SK-N-SH (cell line): ENCODE measurements at regions not wholly inside any gene's neighbourhood (a gene's known extent, or its start where the extent isn't known, plus 50 kb on each side); places are given as distances from the start of the nearest gene placed in this dataset.

Experiments used
- GABPA ChIP-seq: IDR thresholded peaks from 2 replicates; pipeline ENCODE4 v1.4.0; 2012; ENCODE audit warnings: low read depth, mild to moderate bottlenecking
- IRF3 ChIP-seq: fragments of 150-350 bp; IDR thresholded peaks from 2 replicates; pipeline ENCODE4 v1.6.1; 2016; ENCODE audit warnings: mild to moderate bottlenecking, low read depth, low read length
- MXI1 ChIP-seq: IDR thresholded peaks from 2 replicates; pipeline ENCODE4 v1.6.1; 2012; ENCODE audit warnings: mild to moderate bottlenecking, low read depth, low read length, improper control_type of control experiment
- NRF1 ChIP-seq: IDR thresholded peaks from 2 replicates; pipeline ENCODE4 v1.6.1; 2012; ENCODE audit warnings: low read depth, mild to moderate bottlenecking, low read length
- POLR2AphosphoS5 ChIP-seq: IDR thresholded peaks from 2 replicates; pipeline ENCODE4 v1.6.1; 2012; ENCODE audit warnings: low read depth, low read length
- RCOR1 ChIP-seq: fragments of 150-350 bp; IDR thresholded peaks from 2 replicates; pipeline ENCODE4 v1.6.1; 2017; ENCODE audit warnings: antibody characterized with exemption, low read length
- REST ChIP-seq: IDR thresholded peaks from 2 replicates; pipeline ENCODE4 v1.6.1; 2012; ENCODE audit warnings: mild to moderate bottlenecking, low read depth, low read length, moderate library complexity
- RFX5 ChIP-seq: IDR thresholded peaks from 2 replicates; pipeline ENCODE4 v1.6.1; 2012; ENCODE audit warnings: mild to moderate bottlenecking, improper control_type of control experiment, low read length
- SIN3A ChIP-seq: IDR thresholded peaks from 2 replicates; pipeline ENCODE4 v1.6.1; 2012; ENCODE audit warnings: low read depth, mild to moderate bottlenecking, low read length, moderate library complexity, borderline replicate concordance
- SMC3 ChIP-seq: IDR thresholded peaks from 2 replicates; pipeline ENCODE4 v1.6.1; 2012; ENCODE audit warnings: low read depth, low read length, improper control_type of control experiment
- TAF1 ChIP-seq: IDR thresholded peaks from 2 replicates; pipeline ENCODE4 v1.6.1; 2012; ENCODE audit warnings: low read depth, mild to moderate bottlenecking, low read length, moderate library complexity, borderline replicate concordance
- YY1 ChIP-seq: IDR thresholded peaks from 2 replicates; pipeline ENCODE4 v1.4.0; 2012; ENCODE audit warnings: low read depth, mild to moderate bottlenecking
- TF ChIP-seq, protein P1 (sequence below): fragments of 200-600 bp; sonication (generic); IDR thresholded peaks from 2 replicates; pipeline ENCODE4 v1.6.1; 2017; ENCODE audit warnings: antibody characterized with exemption, mild to moderate bottlenecking, moderate library complexity

DNA sequence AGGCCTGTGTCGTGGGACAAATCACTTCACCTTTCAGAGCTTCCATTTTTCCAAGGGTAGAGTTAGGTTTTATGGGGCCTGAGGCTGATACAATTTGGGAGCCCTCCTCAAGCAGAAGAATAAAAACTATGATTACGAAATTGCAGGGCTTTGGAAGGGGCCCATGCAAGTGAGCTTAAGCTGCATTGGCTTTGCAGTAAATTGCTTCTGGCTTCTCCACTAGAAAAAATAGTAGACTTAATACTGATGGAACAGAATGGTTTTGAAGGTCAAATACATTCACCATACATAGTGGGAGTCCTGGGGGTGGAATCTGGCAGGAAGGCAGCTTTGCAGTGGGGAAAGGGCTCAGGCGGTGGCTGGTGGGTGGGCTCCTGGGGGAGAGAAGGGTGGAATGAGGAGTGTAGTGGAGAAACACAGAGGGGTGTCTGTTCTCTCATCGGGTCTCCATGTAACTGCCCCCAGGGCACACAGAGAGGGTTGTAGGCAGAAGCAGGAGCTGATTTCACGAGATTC is 55.9 kb upstream of the RNF24 start:
- TF ChIP-seq REST, result no peak
- TF ChIP-seq IRF3, result no peak
- TF ChIP-seq SIN3A, result no peak
- TF ChIP-seq, protein P1, sequence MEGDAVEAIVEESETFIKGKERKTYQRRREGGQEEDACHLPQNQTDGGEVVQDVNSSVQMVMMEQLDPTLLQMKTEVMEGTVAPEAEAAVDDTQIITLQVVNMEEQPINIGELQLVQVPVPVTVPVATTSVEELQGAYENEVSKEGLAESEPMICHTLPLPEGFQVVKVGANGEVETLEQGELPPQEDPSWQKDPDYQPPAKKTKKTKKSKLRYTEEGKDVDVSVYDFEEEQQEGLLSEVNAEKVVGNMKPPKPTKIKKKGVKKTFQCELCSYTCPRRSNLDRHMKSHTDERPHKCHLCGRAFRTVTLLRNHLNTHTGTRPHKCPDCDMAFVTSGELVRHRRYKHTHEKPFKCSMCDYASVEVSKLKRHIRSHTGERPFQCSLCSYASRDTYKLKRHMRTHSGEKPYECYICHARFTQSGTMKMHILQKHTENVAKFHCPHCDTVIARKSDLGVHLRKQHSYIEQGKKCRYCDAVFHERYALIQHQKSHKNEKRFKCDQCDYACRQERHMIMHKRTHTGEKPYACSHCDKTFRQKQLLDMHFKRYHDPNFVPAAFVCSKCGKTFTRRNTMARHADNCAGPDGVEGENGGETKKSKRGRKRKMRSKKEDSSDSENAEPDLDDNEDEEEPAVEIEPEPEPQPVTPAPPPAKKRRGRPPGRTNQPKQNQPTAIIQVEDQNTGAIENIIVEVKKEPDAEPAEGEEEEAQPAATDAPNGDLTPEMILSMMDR, result no peak
- no peak for TF ChIP-seq RFX5
- no peak for TF ChIP-seq GABPA
- TF ChIP-seq RCOR1, result no peak
- TF ChIP-seq MXI1, result no peak
- no peak for TF ChIP-seq NRF1
- no peak for TF ChIP-seq TAF1
- TF ChIP-seq SMC3, result no peak
- TF ChIP-seq POLR2AphosphoS5, result no peak
- no peak for TF ChIP-seq YY1
